GM10266 (cell line): ENCODE measurements at regions not wholly inside any gene's neighbourhood (a gene's known extent, or its start where the extent isn't known, plus 50 kb on each side); places are given as distances from the start of the nearest gene placed in this dataset.

Experiments used
- DNase-seq: peaks from one replicate; pipeline ENCODE4 v3.0.0; 2012; ENCODE audit errors: extremely low spot score
- CTCF ChIP-seq: IDR thresholded peaks from 2 replicates; pipeline ENCODE4 v1.5.1; 2012; ENCODE audit warnings: mild to moderate bottlenecking, low read depth; ENCODE audit not compliant: control insufficient read depth, insufficient read depth; ENCODE audit errors: missing control alignments

GRCh38 chr2:38433607-38433975 lies 56.5 kb upstream of the ATL2 start:
- no peak for DNase-seq
- no peak for TF ChIP-seq CTCF

- no peak for TF ChIP-seq CTCF
Measured at GRCh38 chr2:38432820-38433606, 55.9 kb upstream of the ATL2 start.

GRCh38 chr2:38430597-38431207 lies 53.6 kb upstream of the ATL2 start:
- no peak for TF ChIP-seq CTCF
- no peak for DNase-seq

More at GRCh38 chr2:38432820-38433606, 55.9 kb upstream of the ATL2 start:
- DNase-seq = no peak

- DNase-seq = no peak
- TF ChIP-seq CTCF = no peak
Measured at GRCh38 chr2:38430196-38430595, 53.1 kb upstream of the ATL2 start.

GRCh38 chr2:38427936-38428335 lies 50.9 kb upstream of the ATL2 start:
- no peak for DNase-seq
- TF ChIP-seq CTCF = no peak

- DNase-seq = no peak
- TF ChIP-seq CTCF = no peak
Measured at GRCh38 chr2:38427054-38427453, 50.0 kb upstream of the ATL2 start.
